MM.1S (cell line): ENCODE measurements at regions not wholly inside any gene's neighbourhood (a gene's known extent, or its start where the extent isn't known, plus 50 kb on each side); places are given as distances from the start of the nearest gene placed in this dataset.

Experiments
- DNase-seq: peaks from one replicate; pipeline ENCODE4 v3.0.0-alpha.2; 2015
- H2AFZ ChIP-seq: fragments of 300-600 bp; sonication (generic); 2 replicates; pipeline ENCODE4 v1.6.0; 2016; ENCODE audit warnings: antibody characterized with exemption, low read length
- H3F3A ChIP-seq: fragments of 300-600 bp; sonication (generic); 2 replicates; pipeline ENCODE4 v1.6.1; 2016; ENCODE audit warnings: mild to moderate bottlenecking, antibody characterized with exemption, low read length, moderate library complexity, mixed read lengths; ENCODE audit not compliant: insufficient read depth
- H3K27ac ChIP-seq: fragments of 300-600 bp; sonication (generic); 2 replicates; pipeline ENCODE4 v1.5.1; 2016; ENCODE audit warnings: mild to moderate bottlenecking, low read length
- H3K27me3 ChIP-seq: fragments of 300-600 bp; sonication (generic); replicated peaks from 2 replicates; pipeline ENCODE4 v1.6.0; 2016; ENCODE audit warnings: low read length; ENCODE audit not compliant: insufficient read depth
- H3K36me3 ChIP-seq: fragments of 300-600 bp; sonication (generic); replicated peaks from 2 replicates; pipeline ENCODE4 v1.6.1; 2016; ENCODE audit warnings: mild to moderate bottlenecking, low read length, mixed read lengths; ENCODE audit not compliant: insufficient read depth
- H3K4me1 ChIP-seq: fragments of 300-600 bp; sonication (generic); 2 replicates; pipeline ENCODE4 v1.6.1; 2016; ENCODE audit warnings: low read length, mixed read lengths
- H3K4me2 ChIP-seq: fragments of 300-600 bp; sonication (generic); 2 replicates; pipeline ENCODE4 v1.6.0; 2016; ENCODE audit warnings: low read depth, low read length
- H3K4me3 ChIP-seq: fragments of 300-600 bp; sonication (generic); 2 replicates; pipeline ENCODE4 v1.5.1; 2016; ENCODE audit warnings: low read length, mixed read lengths
- H3K79me2 ChIP-seq: fragments of 300-600 bp; sonication (generic); 2 replicates; pipeline ENCODE4 v1.6.1; 2016; ENCODE audit warnings: mixed run types, low read length, mixed read lengths
- H3K9ac ChIP-seq: fragments of 300-600 bp; sonication (generic); 2 replicates; pipeline ENCODE4 v1.6.1; 2016; ENCODE audit warnings: low read length, mixed read lengths
- H3K9me2 ChIP-seq: fragments of 300-600 bp; sonication (generic); replicated peaks from 2 replicates; pipeline ENCODE4 v1.6.1; 2016; ENCODE audit warnings: mild to moderate bottlenecking, low read length, mixed read lengths; ENCODE audit not compliant: insufficient read depth
- H3K9me3 ChIP-seq: fragments of 300-600 bp; sonication (generic); replicated peaks from 2 replicates; pipeline ENCODE4 v1.6.1; 2016; ENCODE audit warnings: mild to moderate bottlenecking, low read length, mixed read lengths; ENCODE audit not compliant: insufficient read depth
- H4K20me1 ChIP-seq: fragments of 300-600 bp; sonication (generic); 2 replicates; pipeline ENCODE4 v1.6.1; 2016; ENCODE audit warnings: mild to moderate bottlenecking, low read length, moderate library complexity, mixed read lengths; ENCODE audit not compliant: insufficient read depth
- CTCF ChIP-seq: fragments of 300-600 bp; sonication (generic); IDR thresholded peaks from 2 replicates; pipeline ENCODE4 v1.5.1; 2016; ENCODE audit warnings: antibody characterized with exemption, low read length, mixed read lengths
- EZH2 ChIP-seq: fragments of 300-600 bp; sonication (generic); optimal IDR thresholded peaks from 2 replicates; pipeline ENCODE3; 2017; ENCODE audit warnings: low read depth, mild to moderate bottlenecking, antibody characterized with exemption, low read length, mixed read lengths
- EZH2phosphoT487 ChIP-seq: fragments of 300-600 bp; sonication (generic); IDR thresholded peaks from 2 replicates; pipeline ENCODE4 v1.6.1; 2018; ENCODE audit warnings: antibody characterized with exemption, low read length

- DNase-seq, result no peak
Measured at GRCh38 chr2:47675196-47675825, 104.5 kb upstream of the KCNK12 start.

GRCh38 chr2:47666332-47666731, 95.5 kb upstream of the KCNK12 start:
- DNase-seq, result no peak
- no peak overlapping the region for H2AFZ ChIP-seq
- H3K4me1 ChIP-seq, result no peaks in the 10 kb centered on the region
- no peak overlapping the region for H3K9ac ChIP-seq
- TF ChIP-seq EZH2, result no peak
- no peak for TF ChIP-seq CTCF
- no peak for TF ChIP-seq EZH2phosphoT487
- H3K27ac ChIP-seq, result no peak overlapping the region
- H3K79me2 ChIP-seq, result no peaks in the 10 kb centered on the region
- H3K4me2 ChIP-seq, result no peak overlapping the region
- no peaks in the 10 kb centered on the region for H3K27me3 ChIP-seq
- no peaks in the 10 kb centered on the region for H3K9me3 ChIP-seq
- no peaks in the 10 kb centered on the region for H3F3A ChIP-seq
- no peaks in the 10 kb centered on the region for H3K36me3 ChIP-seq
- H4K20me1 ChIP-seq, result no peaks in the 10 kb centered on the region
- no peak overlapping the region for H3K4me3 ChIP-seq
- H3K9me2 ChIP-seq, result no peaks in the 10 kb centered on the region

More at GRCh38 chr2:47675196-47675825, 104.5 kb upstream of the KCNK12 start:
- no peaks in the 10 kb centered on the region for H3K79me2 ChIP-seq
- H3K36me3 ChIP-seq, result no peaks in the 10 kb centered on the region
- no peak overlapping the region for H2AFZ ChIP-seq
- no peaks in the 10 kb centered on the region for H3K9me3 ChIP-seq
- H4K20me1 ChIP-seq, result no peaks in the 10 kb centered on the region
- no peaks in the 10 kb centered on the region for H3K27me3 ChIP-seq
- TF ChIP-seq CTCF, result no peak
- no peak for TF ChIP-seq EZH2
- no peak for TF ChIP-seq EZH2phosphoT487
- no peak overlapping the region for H3K4me2 ChIP-seq
- no peak overlapping the region for H3K4me3 ChIP-seq
- H3K27ac ChIP-seq, result no peak overlapping the region
- no peak overlapping the region for H3K9ac ChIP-seq
- H3K4me1 ChIP-seq, result no peaks in the 10 kb centered on the region
- H3F3A ChIP-seq, result no peaks in the 10 kb centered on the region
- no peaks in the 10 kb centered on the region for H3K9me2 ChIP-seq

- Histone ChIP-seq H3K4me1 (no peaks in the 10 kb centered on the region), H4K20me1 (no peaks in the 10 kb centered on the region), H3K9me2 (no peaks in the 10 kb centered on the region), H3K4me3 (no peak overlapping the region), H3K27me3 (no peaks in the 10 kb centered on the region), H3K27ac (no peak overlapping the region), H3K79me2 (no peaks in the 10 kb centered on the region), H3K36me3 (no peaks in the 10 kb centered on the region), H2AFZ (no peak overlapping the region), H3K9me3 (no peaks in the 10 kb centered on the region), H3K4me2 (no peak overlapping the region), H3F3A (no peaks in the 10 kb centered on the region), H3K9ac (no peak overlapping the region)
- TF ChIP-seq CTCF (no peak), EZH2phosphoT487 (no peak), EZH2 (no peak)
- no peak for DNase-seq
Measured at GRCh38 chr2:47664817-47665216, 94.0 kb upstream of the KCNK12 start.
